ENCODE measurements at regions not wholly inside any gene's neighbourhood (a gene's known extent, or its start where the extent isn't known, plus 50 kb on each side); places are given as distances from the start of the nearest gene placed in this dataset.

GRCh38 chr6:74826263-74826662 lies 379.6 kb downstream of the COL12A1 start:
- TF ChIP-seq CTCF (IDR thresholded peaks at IDR 0.05) = no peak
- no peak for TF ChIP-seq POLR2A (IDR thresholded peaks at IDR 0.05)
- no peak for TF ChIP-seq POLR2AphosphoS5 (IDR thresholded peaks at IDR 0.05; ENCODE audit: insufficient read depth in 1 of 2, low read depth in 1 of 2)

Measured in vagina (tissue), 2 donors.